Calu3 (cell line): ENCODE measurements at regions not wholly inside any gene's neighbourhood (a gene's known extent, or its start where the extent isn't known, plus 50 kb on each side); places are given as distances from the start of the nearest gene placed in this dataset.

Experiments
- BruUV-seq: library from RNA; stranded (reverse); fragments of 400-500 nt; replicated peaks from 2 replicates; lab custom pipeline; 2021; lab: Mats Ljungman, UMichigan
- CTCF ChIA-PET: fragments of 300-600 bp; sonication (Branson Sonifier 250); formaldehyde crosslinking; loops from one replicate; lab custom pipeline; 2022; ENCODE audit warnings: antibody characterized with exemption; lab: Charles Lee
- DNase-seq: peaks from one replicate; pipeline ENCODE4 v3.0.0; 2022
- H3K27ac Mint-ChIP-seq: one replicate; pipeline ENCODE4 v1.8.0; 2022; ENCODE audit warnings: mixed read lengths; ENCODE audit not compliant: unreplicated experiment
- H3K27me3 Mint-ChIP-seq: one replicate; pipeline ENCODE4 v1.8.0; 2022; ENCODE audit warnings: mixed read lengths; ENCODE audit not compliant: unreplicated experiment
- H3K36me3 Mint-ChIP-seq: one replicate; pipeline ENCODE4 v1.8.0; 2022; ENCODE audit warnings: mild to moderate bottlenecking, moderate library complexity, mixed read lengths; ENCODE audit not compliant: insufficient read depth, unreplicated experiment
- H3K4me1 Mint-ChIP-seq: one replicate; pipeline ENCODE4 v1.8.0; 2022; ENCODE audit warnings: mild to moderate bottlenecking, low read depth, mixed read lengths; ENCODE audit not compliant: unreplicated experiment
- H3K4me3 Mint-ChIP-seq: one replicate; pipeline ENCODE4 v1.8.0; 2022; ENCODE audit warnings: mild to moderate bottlenecking, low read depth, moderate library complexity, mixed read lengths; ENCODE audit not compliant: unreplicated experiment
- H3K9me3 Mint-ChIP-seq: one replicate; pipeline ENCODE4 v1.8.0; 2022; ENCODE audit warnings: low read depth, mixed read lengths; ENCODE audit not compliant: unreplicated experiment
- CTCF ChIP-seq: fragments of 200-600 bp; IDR thresholded peaks from one replicate; pipeline ENCODE4 v1.8.0; 2022; ENCODE audit warnings: antibody characterized with exemption; ENCODE audit not compliant: unreplicated experiment
- intact Hi-C: fragments of 100-400 bp; cut with micrococcal nuclease; formaldehyde crosslinking; loops from one replicate; pipeline ENCODE4 v1.10.0; 2022; ENCODE audit not compliant: unreplicated experiment

GRCh38 chr10:6811153-6811552 is 231.1 kb upstream of the PRKCQ start:
- intact Hi-C loops = no loop called here
- Mint-ChIP-seq H3K36me3 (no peaks in the 10 kb centered on the region), H3K4me3 (no peak overlapping the region), H3K27ac (no peak overlapping the region), H3K9me3 (peaks cover 4% of the 10 kb centered on the region), H3K27me3 (no peaks in the 10 kb centered on the region), H3K4me1 (no peaks in the 10 kb centered on the region)
- no peak for DNase-seq
- no peak for TF ChIP-seq CTCF
- CTCF ChIA-PET = no interaction called here
- no TSS peak for BruUV-seq

DNA sequence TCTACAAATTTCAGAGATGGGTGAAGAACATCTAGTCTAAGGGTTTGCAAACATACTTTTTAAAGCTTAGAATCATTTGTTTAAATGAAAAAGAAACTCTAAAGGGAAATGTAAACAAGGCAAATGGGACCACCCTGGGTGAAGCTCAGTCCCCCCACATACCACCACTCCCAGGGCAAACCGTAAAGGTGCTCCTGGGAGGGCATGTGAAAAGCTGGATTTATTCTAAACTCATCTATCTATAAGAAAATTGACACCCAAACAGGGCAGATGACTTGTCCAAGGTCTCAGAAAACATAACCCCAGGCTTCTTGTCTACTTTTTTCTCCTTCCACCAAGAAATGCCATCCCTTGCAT is 223.3 kb upstream of the PRKCQ start:
- Mint-ChIP-seq H3K27ac (no peak overlapping the region), H3K4me3 (no peak overlapping the region), H3K27me3 (no peaks in the 10 kb centered on the region), H3K4me1 (no peaks in the 10 kb centered on the region), H3K9me3 (peaks cover 2% of the 10 kb centered on the region), H3K36me3 (no peaks in the 10 kb centered on the region)
- intact Hi-C loops = no loop called here
- DNase-seq = no peak
- no TSS peak for BruUV-seq
- CTCF ChIA-PET = no interaction called here
- no peak for TF ChIP-seq CTCF

DNA sequence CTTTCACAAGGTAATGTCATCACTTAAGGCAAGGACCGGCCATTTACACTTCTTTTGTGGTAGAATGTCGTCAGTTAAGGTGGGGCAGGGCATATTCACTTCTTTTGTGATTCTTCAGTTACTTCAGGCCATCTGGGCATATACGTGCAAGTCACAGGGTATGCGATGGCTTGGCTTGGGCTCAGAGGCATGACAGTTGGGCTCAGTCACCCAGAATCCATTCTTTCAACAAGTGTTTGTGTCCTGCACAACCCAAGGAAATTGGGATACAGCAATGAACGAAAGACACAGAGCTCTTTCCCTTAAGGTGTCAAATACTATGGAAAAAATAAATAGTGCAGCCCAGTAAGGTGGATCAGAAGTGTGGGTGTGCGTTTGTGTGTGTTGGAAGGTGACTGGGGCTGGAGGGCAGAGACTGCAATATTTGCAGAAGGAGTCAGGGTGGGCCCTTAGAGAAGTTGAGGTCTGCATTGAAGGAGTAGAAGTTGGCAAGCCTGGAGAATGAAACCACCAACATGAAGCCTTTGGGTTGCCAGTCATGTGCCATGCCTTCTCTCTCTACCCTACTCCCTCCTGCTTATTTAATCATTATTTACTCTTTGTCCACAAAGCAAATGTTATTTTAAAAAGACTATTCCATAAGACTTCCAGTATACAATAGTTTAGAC is 222.8 kb upstream of the PRKCQ start:
- no peak overlapping the region for H3K27ac Mint-ChIP-seq
- no peaks in the 10 kb centered on the region for H3K27me3 Mint-ChIP-seq
- no peak for DNase-seq
- H3K9me3 Mint-ChIP-seq = peaks cover 2% of the 10 kb centered on the region
- intact Hi-C loops = no loop called here
- no peaks in the 10 kb centered on the region for H3K4me1 Mint-ChIP-seq
- BruUV-seq = no TSS peak
- TF ChIP-seq CTCF = no peak
- no peaks in the 10 kb centered on the region for H3K36me3 Mint-ChIP-seq
- CTCF ChIA-PET = no interaction called here
- no peak overlapping the region for H3K4me3 Mint-ChIP-seq

DNA sequence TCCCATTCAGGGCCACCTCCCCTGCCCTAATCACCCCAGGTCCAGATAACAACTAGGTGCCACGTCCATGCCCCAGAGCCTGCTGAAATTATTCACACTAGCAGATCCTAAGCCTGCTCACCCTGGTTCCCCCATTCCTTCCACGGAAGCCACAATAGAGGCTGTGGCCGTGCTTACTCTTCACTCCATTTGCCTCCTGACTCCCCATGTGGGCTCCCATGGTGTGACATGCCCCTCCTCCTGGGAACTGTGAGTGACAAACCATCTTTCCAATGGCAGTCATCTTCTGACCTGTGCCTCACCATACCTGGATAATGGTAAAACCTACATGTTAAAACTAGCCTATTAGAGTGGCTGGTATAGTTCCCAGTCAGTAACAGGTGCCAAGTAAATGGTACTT is 216.2 kb upstream of the PRKCQ start:
- Mint-ChIP-seq H3K9me3 (no peaks in the 10 kb centered on the region), H3K4me3 (no peak overlapping the region), H3K36me3 (peaks cover 4% of the 10 kb centered on the region), H3K4me1 (no peaks in the 10 kb centered on the region), H3K27ac (no peak overlapping the region), H3K27me3 (no peaks in the 10 kb centered on the region)
- no peak for TF ChIP-seq CTCF
- CTCF ChIA-PET = no interaction called here
- no TSS peak for BruUV-seq
- intact Hi-C loops = no loop called here
- DNase-seq = no peak
